ENCODE measurements at regions not wholly inside any gene's neighbourhood (a gene's known extent, or its start where the extent isn't known, plus 50 kb on each side); places are given as distances from the start of the nearest gene placed in this dataset.

GRCh38 chr9:3660936-3661335, 135.1 kb upstream of the RFX3 start:
- Histone ChIP-seq H3K27ac (ENCODE audit: low read depth in 1 of 2, low read length in 2 of 2) (no peak overlapping the region), H3K9ac (ENCODE audit: low read depth in 1 of 2, low read length in 2 of 2) (no peak overlapping the region), H3K4me3 (ENCODE audit: low read depth in 1 of 3, low read length in 3 of 3) (no peak overlapping the region), H3K36me3 (ENCODE audit: control insufficient read depth in 4 of 4, insufficient read depth in 3 of 4, low read depth in 1 of 4, low read length in 3 of 4) (no peaks in the 10 kb centered on the region), H3K9me3 (ENCODE audit: control insufficient read depth in 4 of 4, low read length in 3 of 4) (no peaks in the 10 kb centered on the region), H3K4me1 (ENCODE audit: control insufficient read depth in 4 of 4, insufficient read depth in 4 of 4, low read length in 3 of 4) (no peaks in the 10 kb centered on the region), H3K27me3 (ENCODE audit: control insufficient read depth in 4 of 4, insufficient read depth in 4 of 4, low read length in 3 of 4) (no peaks in the 10 kb centered on the region)
- DNase-seq (ENCODE audit: low spot score): no peak
- no peak for TF ChIP-seq MAX (IDR thresholded peaks at IDR 0.05)
- TF ChIP-seq RAD21 (IDR thresholded peaks at IDR 0.05): no peak
- TF ChIP-seq, protein P1, sequence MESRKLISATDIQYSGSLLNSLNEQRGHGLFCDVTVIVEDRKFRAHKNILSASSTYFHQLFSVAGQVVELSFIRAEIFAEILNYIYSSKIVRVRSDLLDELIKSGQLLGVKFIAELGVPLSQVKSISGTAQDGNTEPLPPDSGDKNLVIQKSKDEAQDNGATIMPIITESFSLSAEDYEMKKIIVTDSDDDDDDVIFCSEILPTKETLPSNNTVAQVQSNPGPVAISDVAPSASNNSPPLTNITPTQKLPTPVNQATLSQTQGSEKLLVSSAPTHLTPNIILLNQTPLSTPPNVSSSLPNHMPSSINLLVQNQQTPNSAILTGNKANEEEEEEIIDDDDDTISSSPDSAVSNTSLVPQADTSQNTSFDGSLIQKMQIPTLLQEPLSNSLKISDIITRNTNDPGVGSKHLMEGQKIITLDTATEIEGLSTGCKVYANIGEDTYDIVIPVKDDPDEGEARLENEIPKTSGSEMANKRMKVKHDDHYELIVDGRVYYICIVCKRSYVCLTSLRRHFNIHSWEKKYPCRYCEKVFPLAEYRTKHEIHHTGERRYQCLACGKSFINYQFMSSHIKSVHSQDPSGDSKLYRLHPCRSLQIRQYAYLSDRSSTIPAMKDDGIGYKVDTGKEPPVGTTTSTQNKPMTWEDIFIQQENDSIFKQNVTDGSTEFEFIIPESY (IDR thresholded peaks at IDR 0.05): no peak
- TF ChIP-seq, protein P2, sequence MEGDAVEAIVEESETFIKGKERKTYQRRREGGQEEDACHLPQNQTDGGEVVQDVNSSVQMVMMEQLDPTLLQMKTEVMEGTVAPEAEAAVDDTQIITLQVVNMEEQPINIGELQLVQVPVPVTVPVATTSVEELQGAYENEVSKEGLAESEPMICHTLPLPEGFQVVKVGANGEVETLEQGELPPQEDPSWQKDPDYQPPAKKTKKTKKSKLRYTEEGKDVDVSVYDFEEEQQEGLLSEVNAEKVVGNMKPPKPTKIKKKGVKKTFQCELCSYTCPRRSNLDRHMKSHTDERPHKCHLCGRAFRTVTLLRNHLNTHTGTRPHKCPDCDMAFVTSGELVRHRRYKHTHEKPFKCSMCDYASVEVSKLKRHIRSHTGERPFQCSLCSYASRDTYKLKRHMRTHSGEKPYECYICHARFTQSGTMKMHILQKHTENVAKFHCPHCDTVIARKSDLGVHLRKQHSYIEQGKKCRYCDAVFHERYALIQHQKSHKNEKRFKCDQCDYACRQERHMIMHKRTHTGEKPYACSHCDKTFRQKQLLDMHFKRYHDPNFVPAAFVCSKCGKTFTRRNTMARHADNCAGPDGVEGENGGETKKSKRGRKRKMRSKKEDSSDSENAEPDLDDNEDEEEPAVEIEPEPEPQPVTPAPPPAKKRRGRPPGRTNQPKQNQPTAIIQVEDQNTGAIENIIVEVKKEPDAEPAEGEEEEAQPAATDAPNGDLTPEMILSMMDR (IDR thresholded peaks at IDR 0.05; ENCODE audit: low read depth, low read length, missing input control): no peak
- TF ChIP-seq RXRA (IDR thresholded peaks at IDR 0.05): no peak
- TF ChIP-seq FOXA2 (IDR thresholded peaks at IDR 0.05): no peak
- TF ChIP-seq, protein P3, sequence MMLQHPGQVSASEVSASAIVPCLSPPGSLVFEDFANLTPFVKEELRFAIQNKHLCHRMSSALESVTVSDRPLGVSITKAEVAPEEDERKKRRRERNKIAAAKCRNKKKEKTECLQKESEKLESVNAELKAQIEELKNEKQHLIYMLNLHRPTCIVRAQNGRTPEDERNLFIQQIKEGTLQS (IDR thresholded peaks at IDR 0.05): no peak
- TF ChIP-seq FOXA1 (IDR thresholded peaks at IDR 0.05): no peak
- TF ChIP-seq, protein P4, sequence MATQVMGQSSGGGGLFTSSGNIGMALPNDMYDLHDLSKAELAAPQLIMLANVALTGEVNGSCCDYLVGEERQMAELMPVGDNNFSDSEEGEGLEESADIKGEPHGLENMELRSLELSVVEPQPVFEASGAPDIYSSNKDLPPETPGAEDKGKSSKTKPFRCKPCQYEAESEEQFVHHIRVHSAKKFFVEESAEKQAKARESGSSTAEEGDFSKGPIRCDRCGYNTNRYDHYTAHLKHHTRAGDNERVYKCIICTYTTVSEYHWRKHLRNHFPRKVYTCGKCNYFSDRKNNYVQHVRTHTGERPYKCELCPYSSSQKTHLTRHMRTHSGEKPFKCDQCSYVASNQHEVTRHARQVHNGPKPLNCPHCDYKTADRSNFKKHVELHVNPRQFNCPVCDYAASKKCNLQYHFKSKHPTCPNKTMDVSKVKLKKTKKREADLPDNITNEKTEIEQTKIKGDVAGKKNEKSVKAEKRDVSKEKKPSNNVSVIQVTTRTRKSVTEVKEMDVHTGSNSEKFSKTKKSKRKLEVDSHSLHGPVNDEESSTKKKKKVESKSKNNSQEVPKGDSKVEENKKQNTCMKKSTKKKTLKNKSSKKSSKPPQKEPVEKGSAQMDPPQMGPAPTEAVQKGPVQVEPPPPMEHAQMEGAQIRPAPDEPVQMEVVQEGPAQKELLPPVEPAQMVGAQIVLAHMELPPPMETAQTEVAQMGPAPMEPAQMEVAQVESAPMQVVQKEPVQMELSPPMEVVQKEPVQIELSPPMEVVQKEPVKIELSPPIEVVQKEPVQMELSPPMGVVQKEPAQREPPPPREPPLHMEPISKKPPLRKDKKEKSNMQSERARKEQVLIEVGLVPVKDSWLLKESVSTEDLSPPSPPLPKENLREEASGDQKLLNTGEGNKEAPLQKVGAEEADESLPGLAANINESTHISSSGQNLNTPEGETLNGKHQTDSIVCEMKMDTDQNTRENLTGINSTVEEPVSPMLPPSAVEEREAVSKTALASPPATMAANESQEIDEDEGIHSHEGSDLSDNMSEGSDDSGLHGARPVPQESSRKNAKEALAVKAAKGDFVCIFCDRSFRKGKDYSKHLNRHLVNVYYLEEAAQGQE (IDR thresholded peaks at IDR 0.05): no peak
- no peak for TF ChIP-seq NR2F2 (IDR thresholded peaks at IDR 0.05)
- 77% methylated on average over 1 of the region's 1 CpG for WGBS

- H3K9me3 ChIP-seq (ENCODE audit: control insufficient read depth in 4 of 4, low read length in 3 of 4): no peaks in the 10 kb centered on the region
- WGBS: 89% methylated on average over 2 of the region's 2 CpGs
- no peaks in the 10 kb centered on the region for H3K4me1 ChIP-seq (ENCODE audit: control insufficient read depth in 4 of 4, insufficient read depth in 4 of 4, low read length in 3 of 4)
- no peaks in the 10 kb centered on the region for H3K27me3 ChIP-seq (ENCODE audit: control insufficient read depth in 4 of 4, insufficient read depth in 4 of 4, low read length in 3 of 4)
- no peaks in the 10 kb centered on the region for H3K36me3 ChIP-seq (ENCODE audit: control insufficient read depth in 4 of 4, insufficient read depth in 3 of 4, low read depth in 1 of 4, low read length in 3 of 4)
- no peak for DNase-seq (ENCODE audit: low spot score)
- no peak overlapping the region for H3K27ac ChIP-seq (ENCODE audit: low read depth in 1 of 2, low read length in 2 of 2)
- no peak for TF ChIP-seq EGR1 (IDR thresholded peaks at IDR 0.05; ENCODE audit: low read depth in 2 of 2)
- H3K4me3 ChIP-seq (ENCODE audit: low read depth in 1 of 3, low read length in 3 of 3): no peak overlapping the region
- no peak overlapping the region for H3K9ac ChIP-seq (ENCODE audit: low read depth in 1 of 2, low read length in 2 of 2)
These were observed 133.8 kb upstream of the RFX3 start for GRCh38 chr9:3659647-3660046.

Measured in liver (tissue), 8 donors.